ENCODE measurements at regions not wholly inside any gene's neighbourhood (a gene's known extent, or its start where the extent isn't known, plus 50 kb on each side); places are given as distances from the start of the nearest gene placed in this dataset.

DNA sequence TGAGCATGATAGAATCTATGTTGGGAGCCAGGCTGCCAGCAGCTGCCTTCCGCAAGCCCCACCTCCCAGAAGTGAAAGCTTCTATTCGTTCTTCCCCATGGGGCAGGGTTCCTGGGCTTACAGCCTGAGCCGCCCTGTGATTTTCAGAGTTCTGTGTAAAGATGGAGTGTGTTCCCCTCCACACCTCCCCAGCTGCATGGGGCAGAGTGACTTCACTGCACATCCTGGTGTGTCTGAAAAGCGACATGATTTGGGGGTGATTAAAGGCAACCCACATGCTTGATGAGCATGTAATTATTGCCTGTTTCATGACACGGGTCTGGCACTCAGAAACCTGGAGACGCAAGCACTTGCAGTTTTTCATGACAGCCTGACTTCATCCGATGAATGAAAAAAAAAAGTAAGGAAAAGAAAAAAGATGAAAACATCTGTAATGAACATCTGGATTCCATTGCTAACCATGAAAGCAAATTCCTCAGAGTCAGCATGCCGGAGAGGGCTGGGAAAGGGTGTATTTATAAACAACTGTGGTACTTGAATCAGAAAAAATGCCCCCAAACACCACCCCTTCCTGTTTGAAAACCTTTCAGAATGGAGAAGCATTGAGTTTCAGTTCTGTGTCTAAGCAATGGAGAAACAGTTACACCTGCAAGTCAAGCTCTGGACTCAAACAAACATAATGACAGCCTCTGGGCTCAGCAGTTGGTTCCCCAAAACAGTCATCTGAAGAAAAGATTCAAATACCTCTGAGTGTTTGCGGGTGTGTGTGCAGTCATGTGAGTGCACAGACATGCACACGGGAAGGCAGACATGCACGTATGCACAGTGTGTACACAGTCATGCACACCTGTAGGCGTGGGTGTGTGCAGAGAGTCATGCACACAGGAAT is 266.0 kb downstream of the ENGASE start:
- Histone ChIP-seq H3K27ac (ENCODE audit: low read depth in 1 of 2, low read length in 1 of 2) (no peak overlapping the region), H3K36me3 (ENCODE audit: control insufficient read depth in 2 of 2, insufficient read depth in 2 of 2, low read length in 1 of 2) (no peaks in the 10 kb centered on the region), H3K27me3 (ENCODE audit: control insufficient read depth in 2 of 2, insufficient read depth in 1 of 2, low read length in 1 of 2) (no peaks in the 10 kb centered on the region), H3K4me1 (ENCODE audit: control insufficient read depth in 2 of 2, insufficient read depth in 2 of 2, low read length in 2 of 2) (no peaks in the 10 kb centered on the region), H3K4me3 (ENCODE audit: low read length in 2 of 2) (no peak overlapping the region), H3K9me3 (ENCODE audit: control insufficient read depth in 2 of 2, insufficient read depth in 1 of 2, low read length in 1 of 2) (no peaks in the 10 kb centered on the region)
- DNase-seq (ENCODE audit: low read depth in 6 of 9, low spot score in 9 of 9) = peak in 1 of 9 donors; percentile 10
- WGBS = 87% methylated on average over 12 of the region's 12 CpGs

- no peaks in the 10 kb centered on the region for H3K4me1 ChIP-seq (ENCODE audit: control insufficient read depth in 2 of 2, insufficient read depth in 2 of 2, low read length in 2 of 2)
- no peaks in the 10 kb centered on the region for H3K36me3 ChIP-seq (ENCODE audit: control insufficient read depth in 2 of 2, insufficient read depth in 2 of 2, low read length in 1 of 2)
- no peak overlapping the region for H3K27ac ChIP-seq (ENCODE audit: low read depth in 1 of 2, low read length in 1 of 2)
- DNase-seq (ENCODE audit: low read depth in 6 of 9, low spot score in 9 of 9) = no peak
- no peaks in the 10 kb centered on the region for H3K27me3 ChIP-seq (ENCODE audit: control insufficient read depth in 2 of 2, insufficient read depth in 1 of 2, low read length in 1 of 2)
- H3K9me3 ChIP-seq (ENCODE audit: control insufficient read depth in 2 of 2, insufficient read depth in 1 of 2, low read length in 1 of 2) = no peaks in the 10 kb centered on the region
- WGBS = 86% methylated on average over 7 of the region's 7 CpGs
- H3K4me3 ChIP-seq (ENCODE audit: low read length in 2 of 2) = no peak overlapping the region
Observed at GRCh38 chr17:79339321-79339720, 264.7 kb downstream of the ENGASE start.

GRCh38 chr17:79338604-79339003 is 264.0 kb downstream of the ENGASE start:
- H3K36me3 ChIP-seq (ENCODE audit: control insufficient read depth in 2 of 2, insufficient read depth in 2 of 2, low read length in 1 of 2) = no peaks in the 10 kb centered on the region
- no peak for DNase-seq (ENCODE audit: low read depth in 6 of 9, low spot score in 9 of 9)
- no peak overlapping the region for H3K4me3 ChIP-seq (ENCODE audit: low read length in 2 of 2)
- no peaks in the 10 kb centered on the region for H3K9me3 ChIP-seq (ENCODE audit: control insufficient read depth in 2 of 2, insufficient read depth in 1 of 2, low read length in 1 of 2)
- WGBS = 75% methylated on average over 4 of the region's 4 CpGs
- H3K27me3 ChIP-seq (ENCODE audit: control insufficient read depth in 2 of 2, insufficient read depth in 1 of 2, low read length in 1 of 2) = no peaks in the 10 kb centered on the region
- no peak overlapping the region for H3K27ac ChIP-seq (ENCODE audit: low read depth in 1 of 2, low read length in 1 of 2)
- no peaks in the 10 kb centered on the region for H3K4me1 ChIP-seq (ENCODE audit: control insufficient read depth in 2 of 2, insufficient read depth in 2 of 2, low read length in 2 of 2)

DNA sequence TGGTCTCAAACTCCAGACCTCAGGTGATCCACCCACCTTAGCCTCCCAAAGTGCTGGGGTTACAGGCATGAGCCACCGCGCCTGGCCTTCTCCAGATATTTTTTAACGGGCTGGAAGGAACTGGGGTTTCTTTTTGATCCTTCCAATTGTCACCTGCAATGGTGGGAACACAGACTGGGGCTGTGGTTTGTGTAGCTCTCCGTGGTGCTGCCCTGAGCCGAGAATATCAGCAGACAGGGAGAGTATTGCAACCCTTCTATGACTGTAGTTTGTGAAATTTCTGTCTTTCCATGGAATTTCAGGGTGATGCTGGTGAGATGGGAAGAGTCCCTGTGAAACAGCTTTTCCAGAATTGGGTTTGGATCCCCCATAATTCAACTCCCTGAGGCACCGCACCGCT is 263.5 kb downstream of the ENGASE start:
- 61% methylated on average over 7 of the region's 7 CpGs for WGBS
- no peak for DNase-seq (ENCODE audit: low read depth in 6 of 9, low spot score in 9 of 9)
- H3K9me3 ChIP-seq (ENCODE audit: control insufficient read depth in 2 of 2, insufficient read depth in 1 of 2, low read length in 1 of 2) = no peaks in the 10 kb centered on the region
- no peak overlapping the region for H3K27ac ChIP-seq (ENCODE audit: low read depth in 1 of 2, low read length in 1 of 2)
- H3K36me3 ChIP-seq (ENCODE audit: control insufficient read depth in 2 of 2, insufficient read depth in 2 of 2, low read length in 1 of 2) = no peaks in the 10 kb centered on the region
- no peaks in the 10 kb centered on the region for H3K4me1 ChIP-seq (ENCODE audit: control insufficient read depth in 2 of 2, insufficient read depth in 2 of 2, low read length in 2 of 2)
- no peak overlapping the region for H3K4me3 ChIP-seq (ENCODE audit: low read length in 2 of 2)
- no peaks in the 10 kb centered on the region for H3K27me3 ChIP-seq (ENCODE audit: control insufficient read depth in 2 of 2, insufficient read depth in 1 of 2, low read length in 1 of 2)

DNA sequence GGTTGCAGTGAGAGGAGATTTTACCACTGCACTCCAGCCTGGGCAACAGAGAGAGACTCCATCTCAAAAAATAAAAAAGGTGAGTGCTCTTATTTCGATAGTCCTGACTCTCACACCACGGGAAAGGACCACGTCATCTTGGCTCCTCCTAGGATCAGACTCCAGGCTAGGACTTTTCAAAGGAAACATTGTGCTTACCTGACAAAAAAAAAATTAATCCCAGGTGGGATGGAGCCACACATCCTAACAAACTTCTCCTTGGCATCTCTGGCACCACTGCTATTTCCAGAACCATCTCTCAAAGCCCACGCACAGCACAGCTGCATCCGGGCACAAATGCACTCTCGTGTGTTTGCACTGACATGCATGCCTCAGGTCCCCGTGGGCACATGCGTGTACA is 262.4 kb downstream of the ENGASE start:
- Histone ChIP-seq H3K27ac (ENCODE audit: low read depth in 1 of 2, low read length in 1 of 2) (no peak overlapping the region), H3K4me3 (ENCODE audit: low read length in 2 of 2) (no peak overlapping the region), H3K4me1 (ENCODE audit: control insufficient read depth in 2 of 2, insufficient read depth in 2 of 2, low read length in 2 of 2) (no peaks in the 10 kb centered on the region), H3K9me3 (ENCODE audit: control insufficient read depth in 2 of 2, insufficient read depth in 1 of 2, low read length in 1 of 2) (no peaks in the 10 kb centered on the region), H3K27me3 (ENCODE audit: control insufficient read depth in 2 of 2, insufficient read depth in 1 of 2, low read length in 1 of 2) (no peaks in the 10 kb centered on the region), H3K36me3 (ENCODE audit: control insufficient read depth in 2 of 2, insufficient read depth in 2 of 2, low read length in 1 of 2) (no peaks in the 10 kb centered on the region)
- WGBS = 70% methylated on average over 8 of the region's 8 CpGs
- no peak for DNase-seq (ENCODE audit: low read depth in 6 of 9, low spot score in 9 of 9)

- no peak overlapping the region for H3K27ac ChIP-seq (ENCODE audit: low read depth in 1 of 2, low read length in 1 of 2)
- peaks cover 0 to 6% of the 10 kb centered on the region in 2 donors for H3K27me3 ChIP-seq (ENCODE audit: control insufficient read depth in 2 of 2, insufficient read depth in 1 of 2, low read length in 1 of 2)
- no peaks in the 10 kb centered on the region for H3K36me3 ChIP-seq (ENCODE audit: control insufficient read depth in 2 of 2, insufficient read depth in 2 of 2, low read length in 1 of 2)
- no peak for DNase-seq (ENCODE audit: low read depth in 6 of 9, low spot score in 9 of 9)
- 82% methylated on average over 12 of the region's 12 CpGs for WGBS
- H3K4me1 ChIP-seq (ENCODE audit: control insufficient read depth in 2 of 2, insufficient read depth in 2 of 2, low read length in 2 of 2) = no peaks in the 10 kb centered on the region
- H3K9me3 ChIP-seq (ENCODE audit: control insufficient read depth in 2 of 2, insufficient read depth in 1 of 2, low read length in 1 of 2) = no peaks in the 10 kb centered on the region
- H3K4me3 ChIP-seq (ENCODE audit: low read length in 2 of 2) = no peak overlapping the region
Observed at GRCh38 chr17:79335456-79335855, 260.8 kb downstream of the ENGASE start.

DNA sequence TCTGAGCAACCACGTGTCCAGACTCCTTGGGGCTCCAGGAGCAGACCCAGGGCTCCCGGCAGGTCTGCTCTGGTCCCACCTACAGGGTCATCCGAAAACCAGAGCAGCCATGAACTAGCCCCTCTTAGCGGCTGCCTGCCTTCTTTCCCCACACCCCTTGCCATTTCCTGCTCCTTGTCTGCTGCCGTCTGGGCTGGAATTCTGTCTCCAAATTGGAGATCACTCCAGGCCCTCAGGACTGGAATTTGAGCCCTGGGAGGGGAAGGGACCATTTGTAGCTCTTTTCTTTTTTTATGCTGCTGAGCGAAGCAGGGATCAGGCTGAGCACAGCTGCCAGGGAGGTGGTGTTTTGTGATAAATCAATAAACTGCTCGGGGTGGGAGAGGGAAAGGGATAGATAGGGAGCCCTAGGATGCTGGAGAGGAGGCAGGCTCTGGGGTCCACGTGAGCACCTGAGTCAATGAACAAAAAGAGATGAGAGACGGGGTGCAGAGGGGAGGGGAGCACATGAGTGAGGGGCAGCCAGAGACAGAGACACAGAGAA is 257.5 kb downstream of the ENGASE start:
- Histone ChIP-seq H3K27ac (ENCODE audit: low read depth in 1 of 2, low read length in 1 of 2) (no peak overlapping the region), H3K27me3 (ENCODE audit: control insufficient read depth in 2 of 2, insufficient read depth in 1 of 2, low read length in 1 of 2) (peaks cover 0 to 6% of the 10 kb centered on the region in 2 donors), H3K4me1 (ENCODE audit: control insufficient read depth in 2 of 2, insufficient read depth in 2 of 2, low read length in 2 of 2) (no peaks in the 10 kb centered on the region), H3K36me3 (ENCODE audit: control insufficient read depth in 2 of 2, insufficient read depth in 2 of 2, low read length in 1 of 2) (no peaks in the 10 kb centered on the region), H3K4me3 (ENCODE audit: low read length in 2 of 2) (no peak overlapping the region), H3K9me3 (ENCODE audit: control insufficient read depth in 2 of 2, insufficient read depth in 1 of 2, low read length in 1 of 2) (no peaks in the 10 kb centered on the region)
- no peak for DNase-seq (ENCODE audit: low read depth in 6 of 9, low spot score in 9 of 9)
- WGBS = 41% methylated on average over 9 of the region's 9 CpGs

DNA sequence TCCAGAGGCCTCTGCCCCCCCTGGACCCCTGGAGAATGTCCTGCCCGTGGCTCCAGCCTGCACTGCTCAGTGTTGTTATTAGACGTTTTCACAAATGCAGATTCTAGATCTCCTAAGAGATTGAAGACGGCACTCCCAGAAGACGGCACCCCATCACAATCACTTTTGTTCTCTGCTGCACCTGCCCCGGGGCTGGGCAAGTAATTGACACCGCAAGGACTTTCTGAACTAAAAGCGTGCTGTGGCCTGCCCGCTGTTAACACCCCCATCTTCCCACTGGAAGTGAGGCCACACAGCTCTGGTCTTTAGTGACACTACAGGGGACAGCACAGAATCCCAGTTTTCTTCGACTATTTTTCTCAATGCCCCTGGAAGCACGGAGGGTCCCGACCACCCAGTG is 256.9 kb downstream of the ENGASE start:
- Histone ChIP-seq H3K4me3 (ENCODE audit: low read length in 2 of 2) (no peak overlapping the region), H3K9me3 (ENCODE audit: control insufficient read depth in 2 of 2, insufficient read depth in 1 of 2, low read length in 1 of 2) (no peaks in the 10 kb centered on the region), H3K4me1 (ENCODE audit: control insufficient read depth in 2 of 2, insufficient read depth in 2 of 2, low read length in 2 of 2) (no peaks in the 10 kb centered on the region), H3K27me3 (ENCODE audit: control insufficient read depth in 2 of 2, insufficient read depth in 1 of 2, low read length in 1 of 2) (peaks cover 0 to 6% of the 10 kb centered on the region in 2 donors), H3K36me3 (ENCODE audit: control insufficient read depth in 2 of 2, insufficient read depth in 2 of 2, low read length in 1 of 2) (no peaks in the 10 kb centered on the region), H3K27ac (ENCODE audit: low read depth in 1 of 2, low read length in 1 of 2) (no peak overlapping the region)
- WGBS = 73% methylated on average over 11 of the region's 11 CpGs
- no peak for DNase-seq (ENCODE audit: low read depth in 6 of 9, low spot score in 9 of 9)

DNA sequence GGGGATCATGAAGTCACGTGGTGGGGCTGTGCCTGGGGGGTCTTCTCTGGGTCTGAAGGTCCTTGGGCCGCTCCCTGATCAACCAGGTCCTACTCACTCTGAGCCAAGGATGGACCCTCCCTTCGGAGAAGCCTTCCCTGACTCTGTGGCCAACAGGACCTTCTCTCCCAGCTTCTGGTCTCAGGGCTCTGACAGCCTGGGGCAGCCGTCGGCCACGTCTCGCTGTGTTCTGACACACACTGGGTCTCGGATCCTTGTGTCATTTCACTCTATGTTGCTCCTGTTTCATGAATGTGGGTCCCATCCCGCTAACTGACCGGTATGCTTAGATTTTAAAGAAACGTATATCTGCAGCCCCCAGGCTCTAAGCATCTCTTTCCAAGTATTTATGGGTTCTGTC is 256.1 kb downstream of the ENGASE start:
- no peaks in the 10 kb centered on the region for H3K36me3 ChIP-seq (ENCODE audit: control insufficient read depth in 2 of 2, insufficient read depth in 2 of 2, low read length in 1 of 2)
- no peak overlapping the region for H3K4me3 ChIP-seq (ENCODE audit: low read length in 2 of 2)
- no peak overlapping the region for H3K27ac ChIP-seq (ENCODE audit: low read depth in 1 of 2, low read length in 1 of 2)
- peaks cover 0 to 7% of the 10 kb centered on the region in 2 donors for H3K27me3 ChIP-seq (ENCODE audit: control insufficient read depth in 2 of 2, insufficient read depth in 1 of 2, low read length in 1 of 2)
- WGBS = 83% methylated on average over 11 of the region's 11 CpGs
- no peak for DNase-seq (ENCODE audit: low read depth in 6 of 9, low spot score in 9 of 9)
- no peaks in the 10 kb centered on the region for H3K4me1 ChIP-seq (ENCODE audit: control insufficient read depth in 2 of 2, insufficient read depth in 2 of 2, low read length in 2 of 2)
- H3K9me3 ChIP-seq (ENCODE audit: control insufficient read depth in 2 of 2, insufficient read depth in 1 of 2, low read length in 1 of 2) = no peaks in the 10 kb centered on the region

Data from thymus (tissue), 11 donors.